Urinary bladder (tissue), 3 donors: ENCODE measurements at regions not wholly inside any gene's neighbourhood (a gene's known extent, or its start where the extent isn't known, plus 50 kb on each side); places are given as distances from the start of the nearest gene placed in this dataset.
A peak's percentile ranks its signal among the peaks of the same experiment; 100 is the strongest.

Experiments used
- DNase-seq: peaks from one replicate; pipeline ENCODE4 v3.0.0-alpha.2; 2015; ENCODE audit errors: extremely low spot score
- H3K27ac ChIP-seq: one replicate; pipeline ENCODE4 v1.5.1; 2013; ENCODE audit warnings: low read depth, mild to moderate bottlenecking, moderate library complexity
- H3K36me3 ChIP-seq: one replicate; pipeline ENCODE4 v1.6.1; 2013; ENCODE audit warnings: mild to moderate bottlenecking, moderate library complexity; ENCODE audit not compliant: insufficient read depth
- H3K4me1 ChIP-seq: one replicate; pipeline ENCODE4 v1.6.1; 2013; ENCODE audit warnings: mild to moderate bottlenecking, moderate library complexity; ENCODE audit not compliant: insufficient read depth
- H3K4me3 ChIP-seq: one replicate; pipeline ENCODE4 v1.5.1; 2013; ENCODE audit warnings: low read depth, low read length
- WGBS: extraction: QIAGEN DNeasy Blood & Tissue Kit; methylation state at CpG from one replicate; pipeline ENCODE4 v1.1.7; 2013; 5-methylcytosine and 5-hydroxymethylcytosine counted together
- donor health status: healthy with polysubstance abuse.
- donor health status: healthy.

- H3K4me3 ChIP-seq, result no peak overlapping the region
- H3K4me1 ChIP-seq, result no peaks in the 10 kb centered on the region
- H3K27ac ChIP-seq, result peak overlapping the region; percentile 11
- 74% methylated on average over 9 of the region's 9 CpGs for WGBS
- no peak for DNase-seq
- H3K36me3 ChIP-seq, result no peaks in the 10 kb centered on the region
These were observed 284.6 kb upstream of the FOXQ1 start for GRCh38 chr6:1027109-1027794.

DNA sequence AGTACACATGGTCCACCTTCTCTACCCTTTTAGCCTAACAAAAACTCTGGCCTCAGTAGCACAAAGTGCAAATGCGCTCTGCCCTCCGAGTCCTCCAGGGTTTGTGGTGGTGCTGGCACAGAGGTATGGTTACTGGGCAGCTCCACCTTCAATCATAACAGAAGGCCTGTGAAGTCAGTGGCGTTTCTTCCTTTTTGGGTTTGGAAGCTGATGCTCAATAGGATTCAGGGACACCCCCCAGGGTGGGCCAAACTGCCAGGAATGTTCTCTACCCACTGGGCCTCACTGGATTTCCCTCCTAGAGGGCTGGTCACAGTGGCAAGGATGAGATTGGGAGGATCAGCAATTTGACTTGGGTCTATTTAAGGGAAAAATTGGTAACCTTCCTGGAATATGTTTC lies 286.1 kb upstream of the FOXQ1 start:
- H3K4me1 ChIP-seq, result no peaks in the 10 kb centered on the region
- 93% methylated on average over 3 of the region's 3 CpGs for WGBS
- DNase-seq, result no peak
- H3K27ac ChIP-seq, result no peak overlapping the region
- H3K4me3 ChIP-seq, result no peak overlapping the region
- no peaks in the 10 kb centered on the region for H3K36me3 ChIP-seq

GRCh38 chr6:1024587-1024986 lies 287.3 kb upstream of the FOXQ1 start:
- Histone ChIP-seq H3K4me1 (no peaks in the 10 kb centered on the region), H3K4me3 (no peak overlapping the region), H3K27ac (no peak overlapping the region), H3K36me3 (no peaks in the 10 kb centered on the region)
- WGBS, result 24% methylated on average over 9 of the region's 9 CpGs
- DNase-seq, result no peak

DNA sequence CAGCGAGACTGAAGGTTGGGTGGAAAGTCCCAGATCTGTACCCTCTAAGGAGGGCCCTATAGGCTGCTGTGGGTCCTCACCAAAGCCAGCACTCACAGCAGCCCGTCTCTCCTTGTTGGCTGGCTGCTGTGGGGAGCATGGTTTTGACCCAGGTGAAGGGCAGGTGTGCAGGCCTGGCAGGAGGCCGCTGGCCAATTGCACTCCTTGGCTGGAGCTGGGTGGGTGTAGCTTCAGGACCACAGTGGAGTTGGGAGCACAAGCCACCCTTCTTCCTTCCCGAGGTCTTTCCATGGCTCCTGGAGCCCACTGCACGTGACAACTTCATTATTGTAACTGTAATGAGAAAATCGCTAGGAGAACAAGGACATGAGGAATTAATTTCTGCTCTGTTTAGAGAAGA lies 287.7 kb upstream of the FOXQ1 start:
- no peak for DNase-seq
- Histone ChIP-seq H3K4me3 (no peak overlapping the region), H3K36me3 (no peaks in the 10 kb centered on the region), H3K4me1 (no peaks in the 10 kb centered on the region), H3K27ac (no peak overlapping the region)
- WGBS, result 76% methylated on average over 6 of the region's 6 CpGs

GRCh38 chr6:1023229-1023628 lies 288.7 kb upstream of the FOXQ1 start:
- H3K36me3 ChIP-seq, result no peaks in the 10 kb centered on the region
- H3K27ac ChIP-seq, result no peak overlapping the region
- no peak overlapping the region for H3K4me3 ChIP-seq
- no peak for DNase-seq
- no peaks in the 10 kb centered on the region for H3K4me1 ChIP-seq
- 96% methylated on average over 4 of the region's 4 CpGs for WGBS

- WGBS, result 95% methylated on average over 2 of the region's 2 CpGs
- H3K36me3 ChIP-seq, result no peaks in the 10 kb centered on the region
- H3K27ac ChIP-seq, result no peak overlapping the region
- DNase-seq, result no peak
- no peak overlapping the region for H3K4me3 ChIP-seq
- no peaks in the 10 kb centered on the region for H3K4me1 ChIP-seq
These were observed 289.2 kb upstream of the FOXQ1 start for GRCh38 chr6:1022719-1023118.

DNA sequence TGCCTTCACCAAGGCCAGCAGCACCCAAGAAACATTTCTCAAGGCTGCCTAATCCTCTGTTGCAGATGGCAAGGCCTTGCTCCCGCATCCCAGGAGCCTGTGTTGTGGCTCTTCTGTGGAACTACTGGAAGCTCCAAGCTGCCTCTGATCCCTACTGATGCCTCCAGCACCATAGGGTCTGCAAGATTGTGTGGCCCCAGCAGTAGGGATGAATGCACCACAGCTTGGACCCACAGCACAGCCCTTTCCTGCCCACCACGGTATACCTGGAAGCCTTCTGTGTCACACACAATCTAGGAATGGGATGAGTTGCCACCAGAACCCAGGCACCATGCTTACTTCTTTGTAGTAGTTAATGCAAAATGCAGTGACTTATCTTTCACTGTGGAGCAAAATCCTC lies 291.1 kb upstream of the FOXQ1 start:
- H3K27ac ChIP-seq, result no peak overlapping the region
- 80% methylated on average over 2 of the region's 2 CpGs for WGBS
- no peak for DNase-seq
- no peaks in the 10 kb centered on the region for H3K36me3 ChIP-seq
- no peaks in the 10 kb centered on the region for H3K4me1 ChIP-seq
- H3K4me3 ChIP-seq, result no peak overlapping the region

GRCh38 chr6:1020133-1020532 lies 291.8 kb upstream of the FOXQ1 start:
- Histone ChIP-seq H3K4me3 (no peak overlapping the region), H3K27ac (no peak overlapping the region), H3K4me1 (peaks cover 2% of the 10 kb centered on the region), H3K36me3 (no peaks in the 10 kb centered on the region)
- DNase-seq, result no peak
- WGBS, result 90% methylated on average over 6 of the region's 6 CpGs

- no peak overlapping the region for H3K4me3 ChIP-seq
- DNase-seq, result no peak
- H3K4me1 ChIP-seq, result peaks cover 2% of the 10 kb centered on the region
- WGBS, result 61% methylated on average over 3 of the region's 3 CpGs
- no peaks in the 10 kb centered on the region for H3K36me3 ChIP-seq
- no peak overlapping the region for H3K27ac ChIP-seq
These were observed 293.9 kb upstream of the FOXQ1 start for GRCh38 chr6:1018041-1018440.

DNA sequence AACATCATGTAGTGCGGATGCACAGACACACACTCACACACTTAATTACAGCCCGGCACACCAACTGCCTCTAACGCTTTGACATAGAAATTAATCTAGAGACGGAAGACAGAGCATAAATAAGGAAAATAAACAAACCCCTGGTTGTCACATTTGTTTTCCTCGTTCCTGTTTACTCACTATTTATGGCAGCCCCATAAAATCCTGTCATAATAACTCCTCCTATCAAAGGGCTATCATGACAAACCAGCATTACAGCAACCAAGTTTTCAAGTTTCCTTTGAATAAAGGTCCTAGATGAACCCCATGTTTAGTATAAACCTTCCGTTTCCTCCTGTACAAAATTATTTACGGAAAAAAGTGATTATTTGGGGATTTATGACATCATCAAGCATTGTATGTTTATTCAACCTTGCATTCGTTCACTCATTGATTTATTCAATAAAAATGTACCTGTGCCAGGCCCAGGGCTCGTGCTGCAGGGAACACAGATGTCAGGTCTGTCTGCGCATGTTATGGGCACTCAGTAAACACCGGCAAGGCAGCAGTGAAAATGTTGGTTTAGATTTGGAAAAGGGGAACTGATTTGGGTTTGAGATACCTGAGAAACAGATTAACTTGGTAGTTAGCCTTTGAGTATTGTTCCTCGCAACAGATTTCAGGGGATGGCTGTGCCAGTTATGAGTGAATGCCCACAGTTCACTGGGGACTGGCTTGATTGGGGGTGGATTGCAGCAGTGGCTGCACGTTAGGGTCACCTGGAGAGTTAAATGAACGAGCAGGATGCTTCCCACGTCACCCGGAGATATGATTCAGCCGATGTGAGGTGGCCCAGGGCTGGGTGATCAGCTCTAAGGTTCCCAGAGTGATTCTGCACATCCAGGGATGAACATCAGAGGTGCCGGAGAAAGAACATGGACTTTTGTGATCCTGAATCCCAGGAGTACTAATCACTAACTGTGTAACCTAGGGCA lies 295.3 kb upstream of the FOXQ1 start:
- Histone ChIP-seq H3K36me3 (no peaks in the 10 kb centered on the region), H3K4me3 (no peak overlapping the region), H3K27ac (no peak overlapping the region), H3K4me1 (peaks cover 2% of the 10 kb centered on the region)
- DNase-seq, result no peak
- 60% methylated on average over 18 of the region's 18 CpGs for WGBS

DNA sequence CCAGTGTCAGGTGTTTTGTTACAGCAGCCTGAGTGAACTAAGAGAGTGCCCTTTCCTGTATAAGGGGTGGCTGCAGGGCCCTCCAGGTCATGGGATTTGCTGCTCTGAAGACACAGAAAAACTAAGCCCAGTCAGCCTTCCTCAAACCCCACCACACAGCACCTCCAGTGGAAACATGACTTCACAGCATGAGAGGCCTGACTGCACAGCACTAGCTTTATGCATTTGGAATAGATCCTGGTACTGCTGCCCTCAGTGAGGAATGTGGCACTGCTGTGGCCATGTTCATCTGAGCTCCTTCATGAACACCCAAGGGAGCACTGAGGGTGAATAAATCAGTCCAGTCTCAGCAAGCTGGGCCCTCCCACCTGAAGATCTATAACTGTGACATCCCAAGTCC lies 296.1 kb upstream of the FOXQ1 start:
- Histone ChIP-seq H3K4me1 (peaks cover 2% of the 10 kb centered on the region), H3K4me3 (no peak overlapping the region), H3K36me3 (no peaks in the 10 kb centered on the region), H3K27ac (peak overlapping the region; percentile 52)
- DNase-seq, result no peak

- H3K4me3 ChIP-seq, result no peak overlapping the region
- H3K4me1 ChIP-seq, result peaks cover 2% of the 10 kb centered on the region
- no peak for DNase-seq
- no peak overlapping the region for H3K27ac ChIP-seq
- 42% methylated on average over 2 of the region's 2 CpGs for WGBS
- no peaks in the 10 kb centered on the region for H3K36me3 ChIP-seq
These were observed 297.5 kb upstream of the FOXQ1 start for GRCh38 chr6:1014431-1014807.

- no peak for DNase-seq
- WGBS, result 79% methylated on average over 7 of the region's 7 CpGs
- no peak overlapping the region for H3K4me3 ChIP-seq
- H3K27ac ChIP-seq, result no peak overlapping the region
- no peaks in the 10 kb centered on the region for H3K36me3 ChIP-seq
- H3K4me1 ChIP-seq, result peaks cover 2% of the 10 kb centered on the region
These were observed 298.1 kb upstream of the FOXQ1 start for GRCh38 chr6:1013656-1014430.
